Epithelial cell of esophagus (primary cell): ENCODE measurements at regions not wholly inside any gene's neighbourhood (a gene's known extent, or its start where the extent isn't known, plus 50 kb on each side); places are given as distances from the start of the nearest gene placed in this dataset.
A peak's percentile ranks its signal among the peaks of the same experiment; 100 is the strongest.

Experiments
- DNase-seq: peaks from one replicate; pipeline ENCODE4 v3.0.0; 2010; ENCODE audit warnings: low read depth
- H3K4me3 ChIP-seq: 2 replicates; pipeline ENCODE4 v1.5.1; 2011; ENCODE audit warnings: mild to moderate bottlenecking, low read length, control low read depth
- CTCF ChIP-seq: IDR thresholded peaks from 2 replicates; pipeline ENCODE4 v1.5.1; 2011; ENCODE audit warnings: low read depth, mild to moderate bottlenecking, low read length, control low read depth, inconsistent platforms; ENCODE audit not compliant: insufficient read depth; ENCODE audit errors: missing control alignments

GRCh38 chr6:142685852-142686506 lies 259.0 kb downstream of the HIVEP2 start:
- no peak for TF ChIP-seq CTCF
- no peak for DNase-seq

GRCh38 chr6:142686507-142686887 lies 258.5 kb downstream of the HIVEP2 start:
- no peak for TF ChIP-seq CTCF
- DNase-seq: no peak
- no peak overlapping the region for H3K4me3 ChIP-seq

More at GRCh38 chr6:142685852-142686506, 259.0 kb downstream of the HIVEP2 start:
- no peak overlapping the region for H3K4me3 ChIP-seq

GRCh38 chr6:142692942-142693341 lies 252.0 kb downstream of the HIVEP2 start:
- H3K4me3 ChIP-seq: no peak overlapping the region
- TF ChIP-seq CTCF: peak; percentile 96
- peak; percentile 67 for DNase-seq

- no peak for TF ChIP-seq CTCF
- DNase-seq: no peak
- no peak overlapping the region for H3K4me3 ChIP-seq
These were observed 251.5 kb downstream of the HIVEP2 start for GRCh38 chr6:142693441-142693840.

GRCh38 chr6:142694054-142694453 lies 250.9 kb downstream of the HIVEP2 start:
- DNase-seq: no peak
- no peak overlapping the region for H3K4me3 ChIP-seq
- no peak for TF ChIP-seq CTCF

GRCh38 chr6:142695016-142695415 lies 250.0 kb downstream of the HIVEP2 start:
- DNase-seq: no peak
- no peak overlapping the region for H3K4me3 ChIP-seq
- no peak for TF ChIP-seq CTCF

- no peak overlapping the region for H3K4me3 ChIP-seq
- no peak for TF ChIP-seq CTCF
- peak; percentile 30 for DNase-seq
These were observed 248.6 kb downstream of the HIVEP2 start for GRCh38 chr6:142696123-142697000.
